ENCODE measurements at regions not wholly inside any gene's neighbourhood (a gene's known extent, or its start where the extent isn't known, plus 50 kb on each side); places are given as distances from the start of the nearest gene placed in this dataset.
A peak's percentile ranks its signal among the peaks of the same experiment; 100 is the strongest.

DNA sequence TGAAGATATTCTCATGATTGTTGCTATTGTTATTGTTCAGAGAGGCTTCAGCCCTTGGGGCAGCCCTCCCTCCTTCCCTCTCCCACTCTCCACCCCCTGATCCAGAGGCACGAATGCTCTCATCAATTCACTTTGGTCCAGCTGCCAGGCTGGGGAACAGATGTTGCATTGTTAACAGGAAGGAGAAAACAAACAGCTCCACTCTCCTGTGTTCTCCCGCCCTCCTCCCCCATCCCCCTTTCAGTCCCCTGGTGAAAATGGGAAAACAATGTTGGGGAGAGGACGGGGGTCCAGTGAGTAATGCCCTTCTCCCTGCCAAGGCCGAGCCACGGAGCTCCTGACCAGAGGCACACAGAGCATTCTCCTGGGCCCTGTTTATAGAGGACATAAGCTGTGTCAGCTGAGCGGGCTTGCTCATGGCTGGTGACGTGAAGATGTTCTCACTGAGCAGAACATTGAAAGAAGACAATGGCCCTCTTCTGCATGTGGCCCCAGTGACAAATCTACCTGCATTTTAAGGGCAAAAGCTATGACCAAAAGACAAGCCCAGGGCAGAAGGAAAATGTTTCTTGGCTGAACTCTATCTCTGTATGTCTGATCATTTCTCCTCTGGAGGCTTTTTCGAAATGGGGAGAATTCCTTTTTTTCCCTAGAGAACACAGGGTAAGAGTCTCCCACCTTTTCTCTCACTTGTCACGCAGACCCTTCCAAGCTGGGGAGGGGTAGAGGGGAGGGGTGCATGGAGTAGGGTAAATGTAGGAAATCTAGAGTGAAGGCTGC is 111.7 kb downstream of the GLUL start:
- no peaks in the 10 kb centered on the region for H3K4me1 ChIP-seq (ENCODE audit: control insufficient read depth in 2 of 3, insufficient read depth in 2 of 3, low read depth in 1 of 3, low read length in 3 of 3)
- no peak overlapping the region for H3K27ac ChIP-seq (ENCODE audit: low read depth in 2 of 2, low read length in 2 of 2)
- no peaks in the 10 kb centered on the region for H3K27me3 ChIP-seq (ENCODE audit: control insufficient read depth, insufficient read depth, low read length)
- no peaks in the 10 kb centered on the region for H3K36me3 ChIP-seq (ENCODE audit: control insufficient read depth in 2 of 3, insufficient read depth in 3 of 3, low read length in 3 of 3)
- H3K9ac ChIP-seq (ENCODE audit: low read length in 3 of 3), result no peak overlapping the region
- intact Hi-C loops (cut with DNase I), result no loop called here
- DNase-seq, result peak in 3 of 5 donors; percentile 11 to 43 (median 37)
- H3K9me3 ChIP-seq (ENCODE audit: control insufficient read depth in 2 of 3, insufficient read depth in 1 of 3, low read length in 3 of 3), result no peaks in the 10 kb centered on the region
- TF ChIP-seq, protein P1, sequence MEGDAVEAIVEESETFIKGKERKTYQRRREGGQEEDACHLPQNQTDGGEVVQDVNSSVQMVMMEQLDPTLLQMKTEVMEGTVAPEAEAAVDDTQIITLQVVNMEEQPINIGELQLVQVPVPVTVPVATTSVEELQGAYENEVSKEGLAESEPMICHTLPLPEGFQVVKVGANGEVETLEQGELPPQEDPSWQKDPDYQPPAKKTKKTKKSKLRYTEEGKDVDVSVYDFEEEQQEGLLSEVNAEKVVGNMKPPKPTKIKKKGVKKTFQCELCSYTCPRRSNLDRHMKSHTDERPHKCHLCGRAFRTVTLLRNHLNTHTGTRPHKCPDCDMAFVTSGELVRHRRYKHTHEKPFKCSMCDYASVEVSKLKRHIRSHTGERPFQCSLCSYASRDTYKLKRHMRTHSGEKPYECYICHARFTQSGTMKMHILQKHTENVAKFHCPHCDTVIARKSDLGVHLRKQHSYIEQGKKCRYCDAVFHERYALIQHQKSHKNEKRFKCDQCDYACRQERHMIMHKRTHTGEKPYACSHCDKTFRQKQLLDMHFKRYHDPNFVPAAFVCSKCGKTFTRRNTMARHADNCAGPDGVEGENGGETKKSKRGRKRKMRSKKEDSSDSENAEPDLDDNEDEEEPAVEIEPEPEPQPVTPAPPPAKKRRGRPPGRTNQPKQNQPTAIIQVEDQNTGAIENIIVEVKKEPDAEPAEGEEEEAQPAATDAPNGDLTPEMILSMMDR (IDR thresholded peaks at IDR 0.05; ENCODE audit: borderline replicate concordance, extremely low read depth, insufficient read depth), result no peak
- no peak overlapping the region for H3K4me3 ChIP-seq (ENCODE audit: low read length in 3 of 3)
- FAIRE-seq, result no peak

DNA sequence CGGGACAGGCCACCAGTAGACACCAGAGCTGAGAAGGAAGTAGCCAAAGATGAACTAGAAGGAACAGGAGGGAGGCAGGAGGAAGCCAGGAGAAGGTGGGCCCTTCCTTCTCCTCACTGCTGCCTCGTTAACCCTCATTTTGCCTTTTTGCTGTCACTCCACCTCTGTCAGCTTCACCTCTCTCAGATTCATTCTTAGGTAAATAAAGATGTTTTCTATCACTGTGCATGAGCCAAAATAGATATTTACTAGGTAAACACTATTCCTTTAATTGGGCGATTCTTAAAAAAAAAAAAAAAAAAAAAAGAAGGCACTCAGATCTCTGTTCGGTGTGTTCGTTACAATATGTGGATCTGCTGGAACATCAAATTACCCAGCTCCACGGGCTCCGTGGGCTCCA is 112.3 kb downstream of the GLUL start:
- Histone ChIP-seq H3K27me3 (ENCODE audit: control insufficient read depth, insufficient read depth, low read length) (no peaks in the 10 kb centered on the region), H3K36me3 (ENCODE audit: control insufficient read depth in 2 of 3, insufficient read depth in 3 of 3, low read length in 3 of 3) (no peaks in the 10 kb centered on the region), H3K4me3 (ENCODE audit: low read length in 3 of 3) (no peak overlapping the region), H3K4me1 (ENCODE audit: control insufficient read depth in 2 of 3, insufficient read depth in 2 of 3, low read depth in 1 of 3, low read length in 3 of 3) (no peaks in the 10 kb centered on the region), H3K9me3 (ENCODE audit: control insufficient read depth in 2 of 3, insufficient read depth in 1 of 3, low read length in 3 of 3) (no peaks in the 10 kb centered on the region), H3K27ac (ENCODE audit: low read depth in 2 of 2, low read length in 2 of 2) (no peak overlapping the region), H3K9ac (ENCODE audit: low read length in 3 of 3) (no peak overlapping the region)
- TF ChIP-seq, protein P1 (IDR thresholded peaks at IDR 0.05; ENCODE audit: borderline replicate concordance, extremely low read depth, insufficient read depth), result no peak
- intact Hi-C loops (cut with DNase I), result no loop called here
- FAIRE-seq (no peak), DNase-seq (no peak)

DNA sequence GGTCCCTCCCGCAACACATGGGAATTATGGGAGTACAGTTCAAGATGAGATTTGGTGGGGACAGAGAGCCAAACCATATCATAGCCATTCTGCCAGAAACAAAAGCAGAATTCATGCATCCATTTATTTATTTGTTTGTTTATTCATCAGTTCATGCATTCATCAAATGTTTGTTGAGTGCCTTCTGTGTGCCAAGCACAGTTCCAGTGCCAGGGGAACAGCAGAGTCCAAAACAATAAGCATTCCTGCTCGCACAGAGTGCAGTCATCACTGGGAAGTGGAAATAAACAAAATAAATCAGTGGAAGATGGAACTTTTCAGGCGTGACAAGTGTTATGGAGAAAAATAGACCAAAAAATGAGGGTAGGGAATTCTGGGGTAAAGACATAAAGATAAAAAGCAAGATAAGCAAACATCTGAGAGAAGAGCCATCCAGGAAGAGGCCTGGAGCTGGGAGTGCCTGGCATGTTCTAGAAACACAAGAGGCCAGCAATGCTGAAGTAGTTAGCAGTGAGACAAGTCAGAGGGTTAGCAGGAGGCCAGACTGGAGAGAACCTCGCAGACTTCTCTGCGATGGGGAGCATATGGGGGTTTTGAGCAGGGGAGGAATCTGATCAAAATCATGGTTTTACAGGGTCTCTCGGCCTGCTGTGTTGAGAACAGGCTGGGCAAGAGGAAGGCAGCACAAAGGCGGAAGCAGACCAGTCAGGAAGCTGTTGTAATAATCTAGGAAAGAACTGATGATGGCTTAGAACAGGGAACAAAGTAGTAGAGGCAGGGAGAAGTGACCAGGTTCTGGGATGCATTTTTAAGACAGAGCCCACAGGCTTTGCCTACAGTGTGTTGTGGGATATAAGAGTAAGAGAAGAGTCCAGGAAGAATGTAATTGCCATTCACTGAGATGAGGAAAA is 113.2 kb downstream of the GLUL start:
- Histone ChIP-seq H3K36me3 (ENCODE audit: control insufficient read depth in 2 of 3, insufficient read depth in 3 of 3, low read length in 3 of 3) (no peaks in the 10 kb centered on the region), H3K9me3 (ENCODE audit: control insufficient read depth in 2 of 3, insufficient read depth in 1 of 3, low read length in 3 of 3) (no peaks in the 10 kb centered on the region), H3K27ac (ENCODE audit: low read depth in 2 of 2, low read length in 2 of 2) (no peak overlapping the region), H3K4me3 (ENCODE audit: low read length in 3 of 3) (no peak overlapping the region), H3K27me3 (ENCODE audit: control insufficient read depth, insufficient read depth, low read length) (no peaks in the 10 kb centered on the region), H3K4me1 (ENCODE audit: control insufficient read depth in 2 of 3, insufficient read depth in 2 of 3, low read depth in 1 of 3, low read length in 3 of 3) (no peaks in the 10 kb centered on the region), H3K9ac (ENCODE audit: low read length in 3 of 3) (no peak overlapping the region)
- TF ChIP-seq, protein P1 (IDR thresholded peaks at IDR 0.05; ENCODE audit: borderline replicate concordance, extremely low read depth, insufficient read depth), result no peak
- DNase-seq (no peak), FAIRE-seq (no peak)
- intact Hi-C loops (cut with DNase I), result no loop called here

Data from kidney (tissue), 13 donors.